WI38 (cell line): ENCODE measurements at regions not wholly inside any gene's neighbourhood (a gene's known extent, or its start where the extent isn't known, plus 50 kb on each side); places are given as distances from the start of the nearest gene placed in this dataset.

ENCODE experiments used
- H3K4me3 ChIP-seq: 2 replicates; pipeline ENCODE4 v1.5.1; 2011; ENCODE audit warnings: low read depth, mild to moderate bottlenecking, control low read depth, low read length
- TF ChIP-seq, protein P1 (sequence below): IDR thresholded peaks from 2 replicates; pipeline ENCODE4 v1.5.1; 2012; ENCODE audit warnings: low read depth, mild to moderate bottlenecking, control low read depth, low read length

DNA sequence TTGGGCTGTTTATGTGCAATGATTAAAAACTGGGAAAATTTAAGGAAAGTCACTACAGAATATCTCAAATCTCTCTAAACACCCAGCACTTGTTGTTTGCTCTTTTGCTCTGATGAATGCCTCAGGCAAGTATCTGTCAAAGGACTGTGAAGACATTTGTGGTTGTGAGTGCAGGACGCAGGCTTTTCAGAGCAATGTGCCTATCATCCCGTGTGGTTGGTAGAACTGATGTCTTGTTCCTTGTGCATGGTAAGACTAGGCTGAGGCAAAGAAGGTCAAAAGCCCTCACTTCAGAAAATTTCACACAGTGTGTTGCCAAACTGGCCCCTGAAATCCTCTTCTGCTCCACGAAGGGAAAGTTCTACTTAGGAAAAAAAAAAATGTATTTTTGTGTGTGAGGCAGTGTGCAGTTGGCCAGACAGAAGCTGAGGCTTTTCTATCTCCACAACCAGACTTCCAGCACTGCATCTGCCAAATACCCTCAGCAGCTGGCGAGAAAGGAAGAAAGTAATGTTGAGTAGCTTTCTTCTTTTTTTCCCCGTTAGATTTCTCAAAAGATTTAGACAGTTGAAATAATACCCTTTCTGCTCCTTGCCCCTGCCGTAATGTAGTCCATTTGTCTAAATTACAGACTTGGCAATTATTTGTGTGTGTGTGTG is 1103.1 kb downstream of the VRK1 start:
- TF ChIP-seq, protein P1, sequence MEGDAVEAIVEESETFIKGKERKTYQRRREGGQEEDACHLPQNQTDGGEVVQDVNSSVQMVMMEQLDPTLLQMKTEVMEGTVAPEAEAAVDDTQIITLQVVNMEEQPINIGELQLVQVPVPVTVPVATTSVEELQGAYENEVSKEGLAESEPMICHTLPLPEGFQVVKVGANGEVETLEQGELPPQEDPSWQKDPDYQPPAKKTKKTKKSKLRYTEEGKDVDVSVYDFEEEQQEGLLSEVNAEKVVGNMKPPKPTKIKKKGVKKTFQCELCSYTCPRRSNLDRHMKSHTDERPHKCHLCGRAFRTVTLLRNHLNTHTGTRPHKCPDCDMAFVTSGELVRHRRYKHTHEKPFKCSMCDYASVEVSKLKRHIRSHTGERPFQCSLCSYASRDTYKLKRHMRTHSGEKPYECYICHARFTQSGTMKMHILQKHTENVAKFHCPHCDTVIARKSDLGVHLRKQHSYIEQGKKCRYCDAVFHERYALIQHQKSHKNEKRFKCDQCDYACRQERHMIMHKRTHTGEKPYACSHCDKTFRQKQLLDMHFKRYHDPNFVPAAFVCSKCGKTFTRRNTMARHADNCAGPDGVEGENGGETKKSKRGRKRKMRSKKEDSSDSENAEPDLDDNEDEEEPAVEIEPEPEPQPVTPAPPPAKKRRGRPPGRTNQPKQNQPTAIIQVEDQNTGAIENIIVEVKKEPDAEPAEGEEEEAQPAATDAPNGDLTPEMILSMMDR = no peak
- no peak overlapping the region for H3K4me3 ChIP-seq

DNA sequence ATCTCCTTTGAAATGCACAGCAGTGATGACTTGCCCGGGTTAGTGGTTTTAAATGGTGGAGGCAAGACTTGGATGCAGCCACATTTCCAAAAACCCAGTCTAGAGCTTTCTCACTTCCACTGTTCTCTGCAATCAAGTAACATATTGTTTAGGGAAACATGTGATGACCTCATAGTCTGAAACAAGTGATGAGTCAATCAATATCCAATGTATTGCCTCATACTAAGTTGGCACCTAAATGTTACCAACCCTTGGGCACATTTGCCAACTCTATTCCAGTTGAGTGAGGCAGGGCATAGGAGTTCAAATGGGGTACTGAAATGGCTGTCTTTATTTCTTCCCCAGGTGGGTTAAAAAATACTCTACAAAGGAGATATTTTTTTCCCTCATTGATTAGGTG is 1105.4 kb downstream of the VRK1 start:
- TF ChIP-seq, protein P1 = no peak
- H3K4me3 ChIP-seq = no peak overlapping the region

DNA sequence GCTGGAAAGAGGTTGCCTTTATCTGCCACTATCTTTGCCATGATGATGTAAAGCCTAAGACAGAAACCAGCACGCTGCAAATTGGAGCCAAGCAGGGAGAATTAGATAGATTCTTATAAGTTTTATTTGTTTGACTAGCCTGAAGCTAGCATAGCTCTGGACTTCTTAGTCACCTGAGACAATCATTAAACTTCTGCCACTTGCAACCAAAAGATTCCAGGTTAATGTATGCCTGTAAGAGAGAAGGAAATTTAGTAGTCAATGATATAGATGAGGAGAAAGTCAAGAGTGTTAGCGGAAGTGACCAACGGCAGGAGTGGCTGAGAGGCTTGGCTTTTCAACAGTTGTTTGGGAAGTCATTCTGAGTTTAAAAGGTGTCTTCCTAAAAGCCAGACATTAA is 1106.6 kb downstream of the VRK1 start:
- TF ChIP-seq, protein P1 = no peak
- no peak overlapping the region for H3K4me3 ChIP-seq

DNA sequence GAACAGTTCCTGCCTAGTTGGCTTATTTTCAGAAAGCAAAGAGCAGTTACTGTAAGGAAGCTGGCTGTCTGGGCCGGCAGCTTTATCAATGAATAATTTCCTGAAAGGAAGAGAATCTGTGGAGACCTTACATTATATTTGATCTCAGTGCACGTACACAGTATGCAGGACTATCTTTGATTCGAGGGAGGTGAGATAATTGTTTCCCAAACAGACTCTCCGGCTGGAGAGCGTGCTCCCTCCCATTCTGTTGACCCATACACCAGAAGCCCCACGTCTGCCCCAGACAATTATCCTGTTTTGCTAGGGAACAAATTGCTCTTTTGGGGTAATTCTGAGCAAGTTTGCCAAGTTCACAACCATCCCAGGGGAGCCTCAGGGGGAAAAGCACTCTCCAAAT is 1115.0 kb downstream of the VRK1 start:
- TF ChIP-seq, protein P1 = no peak
- no peak overlapping the region for H3K4me3 ChIP-seq

DNA sequence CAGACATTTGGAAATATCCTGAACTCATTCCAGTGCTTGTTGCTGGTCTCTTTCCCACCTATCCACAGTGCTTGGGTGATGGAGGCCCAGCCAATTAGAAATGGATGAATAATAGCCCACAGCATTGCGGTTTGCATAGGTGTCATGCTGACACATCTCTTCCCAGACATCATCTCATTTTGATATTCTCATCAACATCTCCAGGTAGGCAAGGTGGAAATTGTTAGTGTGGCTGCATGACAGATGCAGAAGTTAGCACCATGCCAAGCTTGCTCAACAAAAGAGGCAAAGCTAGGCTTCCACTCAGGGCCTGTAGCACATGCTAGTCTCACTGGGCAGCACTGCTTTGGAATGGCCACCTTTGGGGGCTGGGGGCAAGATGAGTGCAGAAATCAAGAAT is 1118.9 kb downstream of the VRK1 start:
- H3K4me3 ChIP-seq = no peak overlapping the region
- TF ChIP-seq, protein P1 = no peak

DNA sequence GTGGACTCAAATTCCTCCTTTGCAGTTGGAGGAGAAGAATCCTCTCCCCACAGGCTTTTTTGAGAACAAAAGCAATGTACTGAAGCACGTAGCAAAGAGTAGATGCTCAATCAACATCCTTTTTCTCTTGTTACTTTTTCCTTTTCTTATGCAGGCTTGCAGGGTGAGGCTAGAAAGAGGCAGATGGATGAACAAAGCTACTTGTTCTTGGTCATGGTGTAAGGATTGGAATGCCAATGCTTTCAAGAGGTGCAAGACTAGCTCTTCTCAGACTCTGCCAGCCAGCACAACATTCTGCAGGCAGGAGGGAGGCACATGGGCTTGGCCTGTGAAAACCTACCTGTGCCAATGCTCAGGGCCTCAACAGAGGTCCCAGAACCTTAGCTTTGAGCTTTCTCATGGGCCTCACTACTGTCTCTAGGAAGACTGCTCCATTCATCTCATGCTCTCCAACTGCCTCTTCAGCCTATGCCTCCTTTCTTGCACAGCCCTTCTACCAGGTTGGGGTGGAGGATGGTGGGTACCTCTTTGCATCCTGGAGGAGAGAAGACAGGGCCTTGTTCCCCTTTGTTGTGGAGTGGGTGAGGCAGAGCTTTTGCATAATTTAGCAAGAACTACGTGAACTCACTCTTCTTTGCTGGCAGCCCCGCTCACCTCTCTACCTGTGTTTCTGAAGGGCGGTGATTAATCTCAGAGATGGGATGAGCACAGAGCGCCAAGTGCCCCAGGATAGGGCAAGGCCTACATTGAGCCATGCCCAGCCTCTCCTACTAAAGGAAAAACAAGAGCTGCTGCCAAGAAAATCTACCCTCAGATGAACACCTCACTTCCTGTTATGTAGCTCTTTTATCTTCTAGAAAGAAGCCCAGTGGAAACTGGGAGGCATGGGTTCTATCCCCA is 1119.7 kb downstream of the VRK1 start:
- TF ChIP-seq, protein P1 = no peak
- H3K4me3 ChIP-seq = no peak overlapping the region

DNA sequence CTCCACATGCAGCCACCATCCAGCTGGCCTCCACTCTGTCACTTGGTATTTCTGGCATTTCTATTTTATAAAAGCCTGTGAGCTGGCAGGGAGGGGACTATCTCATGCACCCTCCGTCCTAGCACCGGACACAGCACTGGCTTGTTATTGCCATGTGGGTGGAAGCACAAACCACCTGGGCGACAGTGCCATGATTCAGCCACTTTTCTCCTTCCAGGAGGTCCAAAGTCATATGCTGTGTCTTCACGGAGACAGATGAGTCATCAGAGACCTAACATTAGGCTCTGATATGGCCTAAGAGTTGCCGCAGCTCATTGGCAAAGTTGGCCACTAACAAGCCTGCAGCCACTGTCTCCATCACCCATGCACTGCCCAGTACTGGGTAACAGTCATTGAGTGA is 1123.0 kb downstream of the VRK1 start:
- TF ChIP-seq, protein P1 = no peak
- no peak overlapping the region for H3K4me3 ChIP-seq
